Liver (tissue), 8 donors: ENCODE measurements at regions not wholly inside any gene's neighbourhood (a gene's known extent, or its start where the extent isn't known, plus 50 kb on each side); places are given as distances from the start of the nearest gene placed in this dataset.

ENCODE experiments used
- DNase-seq: peaks from one replicate; pipeline ENCODE4 v3.0.0-alpha.2; 2017; ENCODE audit warnings: low spot score
- H3K27ac ChIP-seq, 2 donors: one replicate each; pipeline ENCODE4 v1.7.0; 2013; ENCODE audit warnings: inconsistent platforms in 2 of 2, low read length in 2 of 2, control low read depth in 1 of 2, low read depth in 1 of 2, mild to moderate bottlenecking in 1 of 2
- H3K27me3 ChIP-seq, 4 donors: one replicate each; pipeline versions ENCODE4 v1.6.1 to v1.7.0; 2013; ENCODE audit warnings: low read length in 3 of 4, inconsistent platforms in 1 of 4, mild to moderate bottlenecking in 1 of 4, moderate library complexity in 1 of 4; ENCODE audit not compliant: control insufficient read depth in 4 of 4, insufficient read depth in 4 of 4
- H3K36me3 ChIP-seq, 4 donors: one replicate each; pipeline versions ENCODE4 v1.6.1 to v1.7.0; 2013; ENCODE audit warnings: low read length in 3 of 4, mild to moderate bottlenecking in 3 of 4, low read depth in 1 of 4, moderate library complexity in 1 of 4; ENCODE audit not compliant: control insufficient read depth in 4 of 4, insufficient read depth in 3 of 4
- H3K4me1 ChIP-seq, 4 donors: one replicate each; pipeline versions ENCODE4 v1.6.1 to v1.7.0; 2013; ENCODE audit warnings: low read length in 3 of 4, mild to moderate bottlenecking in 3 of 4, moderate library complexity in 1 of 4; ENCODE audit not compliant: control insufficient read depth in 4 of 4, insufficient read depth in 4 of 4
- H3K4me3 ChIP-seq, 3 donors: one replicate each; pipeline versions ENCODE4 v1.6.1 to v1.7.0; 2013; ENCODE audit warnings: low read length in 3 of 3, control low read depth in 1 of 3, low read depth in 1 of 3, mild to moderate bottlenecking in 1 of 3
- H3K9ac ChIP-seq, 2 donors: one replicate each; pipeline ENCODE4 v1.7.0; 2013; ENCODE audit warnings: low read length in 2 of 2, mild to moderate bottlenecking in 2 of 2, moderate library complexity in 2 of 2, control low read depth in 1 of 2, low read depth in 1 of 2
- H3K9me3 ChIP-seq, 4 donors: one replicate each; pipeline versions ENCODE4 v1.6.1 to v1.7.0; 2013; ENCODE audit warnings: low read length in 3 of 4; ENCODE audit not compliant: control insufficient read depth in 4 of 4
- EGR1 ChIP-seq, 2 donors: IDR thresholded peaks; 2 replicates each; pipeline ENCODE4 v1.6.1; 2016 to 2018; ENCODE audit warnings: antibody characterized with exemption in 2 of 2, low read depth in 2 of 2
- FOXA1 ChIP-seq: IDR thresholded peaks from 2 replicates; pipeline ENCODE4 v1.6.1; 2016; ENCODE audit warnings: antibody characterized with exemption
- FOXA2 ChIP-seq: IDR thresholded peaks from 2 replicates; pipeline ENCODE4 v1.6.1; 2016; ENCODE audit warnings: antibody characterized with exemption
- GABPA ChIP-seq, 2 donors: IDR thresholded peaks in 1 of 2; conservative IDR thresholded peaks in 1 of 2; 2 replicates each; pipeline ENCODE4 v1.6.1; 2016; ENCODE audit warnings: antibody characterized with exemption in 2 of 2, mild to moderate bottlenecking in 1 of 2, moderate library complexity in 1 of 2
- HNF4A ChIP-seq, 2 donors: conservative IDR thresholded peaks; 2 replicates each; pipeline ENCODE4 v1.6.1; 2016; ENCODE audit warnings: antibody characterized with exemption in 2 of 2, mild to moderate bottlenecking in 2 of 2
- HNF4G ChIP-seq: IDR thresholded peaks from 2 replicates; pipeline ENCODE4 v1.6.1; 2016; ENCODE audit warnings: antibody characterized with exemption
- JUND ChIP-seq, 2 donors: IDR thresholded peaks; 2 replicates each; pipeline ENCODE4 v1.6.1; 2016; ENCODE audit warnings: antibody characterized with exemption in 2 of 2
- RXRA ChIP-seq, 2 donors: IDR thresholded peaks; 2 replicates each; pipeline ENCODE4 v1.6.1; 2017 to 2018; ENCODE audit warnings: antibody characterized with exemption in 2 of 2, mild to moderate bottlenecking in 1 of 2
- SP1 ChIP-seq: IDR thresholded peaks from 2 replicates; pipeline ENCODE4 v1.6.1; 2018; ENCODE audit warnings: antibody characterized with exemption, mild to moderate bottlenecking
- TAF1 ChIP-seq: conservative IDR thresholded peaks from 2 replicates; pipeline ENCODE4 v1.6.1; 2016; ENCODE audit warnings: antibody characterized with exemption, mild to moderate bottlenecking
- WGBS: extraction: QIAGEN DNeasy Blood & Tissue Kit; methylation state at CpG from one replicate; pipeline ENCODE4 v1.1.7; 2013; 5-methylcytosine and 5-hydroxymethylcytosine counted together
- TF ChIP-seq, protein P1 (sequence below): IDR thresholded peaks from 2 replicates; pipeline ENCODE4 v1.6.1; 2016; ENCODE audit warnings: antibody characterized with exemption
- TF ChIP-seq, protein P2 (sequence below): IDR thresholded peaks from 2 replicates; pipeline ENCODE4 v1.6.1; 2016; ENCODE audit warnings: antibody characterized with exemption
- TF ChIP-seq, protein P3 (sequence below): fragments of 150-350 bp; IDR thresholded peaks from 2 replicates; pipeline ENCODE4 v1.5.1; 2017; ENCODE audit warnings: improper control_type of control experiment, low read depth, low read length; ENCODE audit not compliant: missing input control
- TF ChIP-seq, protein P4 (sequence below): IDR thresholded peaks from 2 replicates; pipeline ENCODE4 v1.6.1; 2016; ENCODE audit warnings: antibody characterized with exemption
- TF ChIP-seq, protein P5 (sequence below): IDR thresholded peaks from 2 replicates; pipeline ENCODE4 v1.6.1; 2016; ENCODE audit warnings: antibody characterized with exemption, mild to moderate bottlenecking
- donor health status: healthy.
- donor health status: healthy.
- donor health status: healthy.
- donor health status: healthy.
- donor health status: healthy.

DNA sequence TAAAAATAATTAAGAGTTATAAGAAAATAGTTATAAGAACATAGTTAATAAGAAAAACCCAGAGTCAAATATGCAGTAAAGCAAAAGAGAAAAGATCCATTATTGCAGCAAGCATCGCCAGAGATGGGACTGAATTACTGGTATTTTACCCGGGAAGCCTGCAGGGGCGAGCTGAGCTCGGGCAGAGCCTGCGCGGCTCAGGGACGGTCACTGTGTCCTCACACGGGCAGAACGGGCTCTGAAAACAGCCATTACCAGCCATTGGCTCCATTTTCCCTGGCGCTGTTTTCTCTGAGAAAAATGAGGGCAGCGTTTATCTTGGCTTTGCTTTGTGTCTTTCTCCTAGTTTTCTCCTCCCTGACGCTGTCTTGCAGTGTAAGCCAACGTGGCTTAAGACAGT lies 95.3 kb upstream of the ALKAL2 start (continued):
- TF ChIP-seq EGR1 (IDR thresholded peaks at IDR 0.05; ENCODE audit: low read depth in 2 of 2): no peak
- no peak for TF ChIP-seq SP1
- TF ChIP-seq TAF1: no peak
- TF ChIP-seq, protein P1, sequence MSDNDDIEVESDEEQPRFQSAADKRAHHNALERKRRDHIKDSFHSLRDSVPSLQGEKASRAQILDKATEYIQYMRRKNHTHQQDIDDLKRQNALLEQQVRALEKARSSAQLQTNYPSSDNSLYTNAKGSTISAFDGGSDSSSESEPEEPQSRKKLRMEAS: no peak
- TF ChIP-seq RXRA (IDR thresholded peaks at IDR 0.05): no peak
- no peak for TF ChIP-seq FOXA2

DNA sequence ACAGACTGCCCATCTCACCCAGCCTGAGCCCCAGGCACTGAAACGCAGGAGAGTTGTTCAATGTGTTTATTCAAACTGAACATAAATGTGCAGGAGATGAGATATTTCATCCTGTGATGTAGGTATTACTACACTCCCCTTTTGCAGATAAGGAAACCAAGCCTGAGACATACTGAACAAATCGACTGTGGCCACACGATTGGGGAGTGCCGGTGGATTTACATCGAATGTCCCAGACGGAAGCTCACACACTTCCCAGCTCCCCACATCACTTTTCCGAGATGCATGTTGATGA lies 94.8 kb upstream of the ALKAL2 start:
- Histone ChIP-seq H3K27me3 (peaks cover 0 to 2% (median 0%) of the 10 kb centered on the region in 4 donors), H3K4me3 (no peak overlapping the region), H3K9ac (no peak overlapping the region), H3K36me3 (no peaks in the 10 kb centered on the region), H3K4me1 (no peaks in the 10 kb centered on the region), H3K9me3 (no peaks in the 10 kb centered on the region), H3K27ac (no peak overlapping the region)
- no peak for DNase-seq
- TF ChIP-seq HNF4A (conservative IDR thresholded peaks at IDR 0.05) (no peak), EGR1 (IDR thresholded peaks at IDR 0.05; ENCODE audit: low read depth in 2 of 2) (no peak), JUND (IDR thresholded peaks at IDR 0.05) (no peak), GABPA (IDR thresholded peaks at IDR 0.05 in 1 of 2, conservative IDR thresholded peaks at IDR 0.05 in 1 of 2) (no peak), HNF4G (no peak), TAF1 (no peak), FOXA1 (no peak), RXRA (IDR thresholded peaks at IDR 0.05) (no peak), SP1 (no peak)
- TF ChIP-seq, protein P2, sequence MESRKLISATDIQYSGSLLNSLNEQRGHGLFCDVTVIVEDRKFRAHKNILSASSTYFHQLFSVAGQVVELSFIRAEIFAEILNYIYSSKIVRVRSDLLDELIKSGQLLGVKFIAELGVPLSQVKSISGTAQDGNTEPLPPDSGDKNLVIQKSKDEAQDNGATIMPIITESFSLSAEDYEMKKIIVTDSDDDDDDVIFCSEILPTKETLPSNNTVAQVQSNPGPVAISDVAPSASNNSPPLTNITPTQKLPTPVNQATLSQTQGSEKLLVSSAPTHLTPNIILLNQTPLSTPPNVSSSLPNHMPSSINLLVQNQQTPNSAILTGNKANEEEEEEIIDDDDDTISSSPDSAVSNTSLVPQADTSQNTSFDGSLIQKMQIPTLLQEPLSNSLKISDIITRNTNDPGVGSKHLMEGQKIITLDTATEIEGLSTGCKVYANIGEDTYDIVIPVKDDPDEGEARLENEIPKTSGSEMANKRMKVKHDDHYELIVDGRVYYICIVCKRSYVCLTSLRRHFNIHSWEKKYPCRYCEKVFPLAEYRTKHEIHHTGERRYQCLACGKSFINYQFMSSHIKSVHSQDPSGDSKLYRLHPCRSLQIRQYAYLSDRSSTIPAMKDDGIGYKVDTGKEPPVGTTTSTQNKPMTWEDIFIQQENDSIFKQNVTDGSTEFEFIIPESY: no peak
- TF ChIP-seq, protein P3, sequence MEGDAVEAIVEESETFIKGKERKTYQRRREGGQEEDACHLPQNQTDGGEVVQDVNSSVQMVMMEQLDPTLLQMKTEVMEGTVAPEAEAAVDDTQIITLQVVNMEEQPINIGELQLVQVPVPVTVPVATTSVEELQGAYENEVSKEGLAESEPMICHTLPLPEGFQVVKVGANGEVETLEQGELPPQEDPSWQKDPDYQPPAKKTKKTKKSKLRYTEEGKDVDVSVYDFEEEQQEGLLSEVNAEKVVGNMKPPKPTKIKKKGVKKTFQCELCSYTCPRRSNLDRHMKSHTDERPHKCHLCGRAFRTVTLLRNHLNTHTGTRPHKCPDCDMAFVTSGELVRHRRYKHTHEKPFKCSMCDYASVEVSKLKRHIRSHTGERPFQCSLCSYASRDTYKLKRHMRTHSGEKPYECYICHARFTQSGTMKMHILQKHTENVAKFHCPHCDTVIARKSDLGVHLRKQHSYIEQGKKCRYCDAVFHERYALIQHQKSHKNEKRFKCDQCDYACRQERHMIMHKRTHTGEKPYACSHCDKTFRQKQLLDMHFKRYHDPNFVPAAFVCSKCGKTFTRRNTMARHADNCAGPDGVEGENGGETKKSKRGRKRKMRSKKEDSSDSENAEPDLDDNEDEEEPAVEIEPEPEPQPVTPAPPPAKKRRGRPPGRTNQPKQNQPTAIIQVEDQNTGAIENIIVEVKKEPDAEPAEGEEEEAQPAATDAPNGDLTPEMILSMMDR: no peak
- TF ChIP-seq, protein P4, sequence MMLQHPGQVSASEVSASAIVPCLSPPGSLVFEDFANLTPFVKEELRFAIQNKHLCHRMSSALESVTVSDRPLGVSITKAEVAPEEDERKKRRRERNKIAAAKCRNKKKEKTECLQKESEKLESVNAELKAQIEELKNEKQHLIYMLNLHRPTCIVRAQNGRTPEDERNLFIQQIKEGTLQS: no peak
- TF ChIP-seq, protein P5, sequence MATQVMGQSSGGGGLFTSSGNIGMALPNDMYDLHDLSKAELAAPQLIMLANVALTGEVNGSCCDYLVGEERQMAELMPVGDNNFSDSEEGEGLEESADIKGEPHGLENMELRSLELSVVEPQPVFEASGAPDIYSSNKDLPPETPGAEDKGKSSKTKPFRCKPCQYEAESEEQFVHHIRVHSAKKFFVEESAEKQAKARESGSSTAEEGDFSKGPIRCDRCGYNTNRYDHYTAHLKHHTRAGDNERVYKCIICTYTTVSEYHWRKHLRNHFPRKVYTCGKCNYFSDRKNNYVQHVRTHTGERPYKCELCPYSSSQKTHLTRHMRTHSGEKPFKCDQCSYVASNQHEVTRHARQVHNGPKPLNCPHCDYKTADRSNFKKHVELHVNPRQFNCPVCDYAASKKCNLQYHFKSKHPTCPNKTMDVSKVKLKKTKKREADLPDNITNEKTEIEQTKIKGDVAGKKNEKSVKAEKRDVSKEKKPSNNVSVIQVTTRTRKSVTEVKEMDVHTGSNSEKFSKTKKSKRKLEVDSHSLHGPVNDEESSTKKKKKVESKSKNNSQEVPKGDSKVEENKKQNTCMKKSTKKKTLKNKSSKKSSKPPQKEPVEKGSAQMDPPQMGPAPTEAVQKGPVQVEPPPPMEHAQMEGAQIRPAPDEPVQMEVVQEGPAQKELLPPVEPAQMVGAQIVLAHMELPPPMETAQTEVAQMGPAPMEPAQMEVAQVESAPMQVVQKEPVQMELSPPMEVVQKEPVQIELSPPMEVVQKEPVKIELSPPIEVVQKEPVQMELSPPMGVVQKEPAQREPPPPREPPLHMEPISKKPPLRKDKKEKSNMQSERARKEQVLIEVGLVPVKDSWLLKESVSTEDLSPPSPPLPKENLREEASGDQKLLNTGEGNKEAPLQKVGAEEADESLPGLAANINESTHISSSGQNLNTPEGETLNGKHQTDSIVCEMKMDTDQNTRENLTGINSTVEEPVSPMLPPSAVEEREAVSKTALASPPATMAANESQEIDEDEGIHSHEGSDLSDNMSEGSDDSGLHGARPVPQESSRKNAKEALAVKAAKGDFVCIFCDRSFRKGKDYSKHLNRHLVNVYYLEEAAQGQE: no peak
- TF ChIP-seq, protein P1: no peak
- 75% methylated on average over 7 of the region's 7 CpGs for WGBS
